Gastrocnemius medialis (tissue), 4 donors: ENCODE measurements at regions not wholly inside any gene's neighbourhood (a gene's known extent, or its start where the extent isn't known, plus 50 kb on each side); places are given as distances from the start of the nearest gene placed in this dataset.

Experiments
- ATAC-seq, 2 donors: fragments of 150-250 bp; one replicate each; pipeline ENCODE4 v1.9.1; 2016
- DNase-seq, 2 donors: peaks; one replicate each; pipeline ENCODE4 v3.0.0-alpha.2; 2019
- H3K27ac ChIP-seq, 4 donors: fragments of 200-600 bp; sonication (generic); 1 replicate in 1 of 4; 2 replicates in 3 of 4; pipeline ENCODE4 v1.5.1; 2016 to 2018; ENCODE audit warnings: mild to moderate bottlenecking in 2 of 4, moderate library complexity in 1 of 4
- H3K27me3 ChIP-seq, 3 donors: fragments of 200-600 bp; sonication (generic) in 2 of 3; 1 replicate in 1 of 3; 2 replicates in 2 of 3; pipeline versions ENCODE4 v1.5.1 to v1.6.0; 2016 to 2019; ENCODE audit warnings: mild to moderate bottlenecking in 1 of 3, moderate library complexity in 1 of 3
- H3K36me3 ChIP-seq, 2 donors: fragments of 200-600 bp; sonication (generic) in 1 of 2; one replicate each; pipeline ENCODE4 v1.5.1; 2017 to 2018
- H3K4me1 ChIP-seq, 2 donors: fragments of 200-600 bp; sonication (generic) in 1 of 2; one replicate each; pipeline ENCODE4 v1.5.1; 2016 to 2017; ENCODE audit warnings: mild to moderate bottlenecking in 2 of 2
- H3K4me3 ChIP-seq, 4 donors: fragments of 200-600 bp; sonication (generic) in 3 of 4; 1 replicate in 1 of 4; 2 replicates in 3 of 4; pipeline ENCODE4 v1.5.1; 2016 to 2019; ENCODE audit warnings: mild to moderate bottlenecking in 2 of 4
- H3K9me3 ChIP-seq, 3 donors: fragments of 200-600 bp; sonication (generic) in 2 of 3; 1 replicate in 1 of 3; 2 replicates in 2 of 3; pipeline ENCODE4 v1.5.1; 2016 to 2019
- POLR2A ChIP-seq, 2 donors: fragments of 450-650 bp; IDR thresholded peaks; one replicate each; pipeline ENCODE4 v1.6.1; 2017; ENCODE audit warnings: antibody characterized with exemption in 2 of 2, mild to moderate bottlenecking in 2 of 2, moderate library complexity in 2 of 2
- in situ Hi-C, 4 donors: fragments of 200-750 bp; cut with MboI; loops; one replicate each; pipeline versions ENCODE4 v1.15.0 to v1.8.0; 2017; ENCODE audit warnings: low sequenced_read_pairs in 4 of 4
- intact Hi-C: fragments of 100-400 bp; cut with DNase I; formaldehyde crosslinking; loops from one replicate; pipeline ENCODE4 v1.15.1; 2023; ENCODE audit warnings: low total_unique reads
- TF ChIP-seq, protein P1 (sequence below), 5 experiments: fragments of 450-650 bp in 3 of 5; fragments of 200-600 bp in 2 of 5; sonication (generic) in 2 of 5; IDR thresholded peaks in 4 of 5; conservative IDR thresholded peaks in 1 of 5; 1 replicate in 4 of 5; 2 replicates in 1 of 5; pipeline ENCODE4 v1.5.1; 2016 to 2019; ENCODE audit warnings: antibody characterized with exemption in 5 of 5, mild to moderate bottlenecking in 3 of 5, moderate library complexity in 3 of 5

DNA sequence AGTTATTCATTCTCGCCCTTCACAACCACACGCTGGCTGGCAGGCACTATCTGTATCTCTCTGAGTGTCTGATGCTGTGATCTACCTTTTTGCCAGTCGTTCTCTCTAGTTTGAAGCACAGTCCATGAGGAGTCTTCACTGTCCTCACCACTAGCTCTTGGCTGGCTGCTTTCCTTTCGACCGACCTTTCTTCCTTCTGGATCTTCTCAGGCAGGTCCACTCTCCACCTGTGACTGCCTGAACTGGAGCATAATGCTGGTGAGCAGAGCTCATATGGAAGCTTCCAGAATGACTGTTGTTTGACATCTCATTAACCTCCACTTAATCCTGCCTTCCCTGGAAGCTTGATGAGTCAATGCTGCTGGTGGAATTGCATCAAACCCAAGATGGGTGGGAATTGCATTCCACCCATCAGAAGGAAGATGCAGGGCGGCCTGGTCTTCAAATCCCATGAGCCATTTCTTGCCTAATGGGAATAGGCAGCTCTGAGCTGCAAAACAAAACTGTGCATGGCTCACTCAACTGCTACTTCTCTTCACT is 283.5 kb upstream of the HDAC4 start:
- DNase-seq (no peak), ATAC-seq (no peak)
- H3K4me1 ChIP-seq = peaks cover 0 to under 1% of the 10 kb centered on the region in 2 donors
- H3K9me3 ChIP-seq = no peaks in the 10 kb centered on the region
- H3K27ac ChIP-seq = no peak overlapping the region
- in situ Hi-C loops (no loop called here), intact Hi-C loops (no loop called here)
- no peak overlapping the region for H3K4me3 ChIP-seq
- H3K36me3 ChIP-seq = no peaks in the 10 kb centered on the region
- TF ChIP-seq, protein P1, sequence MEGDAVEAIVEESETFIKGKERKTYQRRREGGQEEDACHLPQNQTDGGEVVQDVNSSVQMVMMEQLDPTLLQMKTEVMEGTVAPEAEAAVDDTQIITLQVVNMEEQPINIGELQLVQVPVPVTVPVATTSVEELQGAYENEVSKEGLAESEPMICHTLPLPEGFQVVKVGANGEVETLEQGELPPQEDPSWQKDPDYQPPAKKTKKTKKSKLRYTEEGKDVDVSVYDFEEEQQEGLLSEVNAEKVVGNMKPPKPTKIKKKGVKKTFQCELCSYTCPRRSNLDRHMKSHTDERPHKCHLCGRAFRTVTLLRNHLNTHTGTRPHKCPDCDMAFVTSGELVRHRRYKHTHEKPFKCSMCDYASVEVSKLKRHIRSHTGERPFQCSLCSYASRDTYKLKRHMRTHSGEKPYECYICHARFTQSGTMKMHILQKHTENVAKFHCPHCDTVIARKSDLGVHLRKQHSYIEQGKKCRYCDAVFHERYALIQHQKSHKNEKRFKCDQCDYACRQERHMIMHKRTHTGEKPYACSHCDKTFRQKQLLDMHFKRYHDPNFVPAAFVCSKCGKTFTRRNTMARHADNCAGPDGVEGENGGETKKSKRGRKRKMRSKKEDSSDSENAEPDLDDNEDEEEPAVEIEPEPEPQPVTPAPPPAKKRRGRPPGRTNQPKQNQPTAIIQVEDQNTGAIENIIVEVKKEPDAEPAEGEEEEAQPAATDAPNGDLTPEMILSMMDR (IDR thresholded peaks at IDR 0.05 in 4 of 5, conservative IDR thresholded peaks at IDR 0.05 in 1 of 5) = no peak
- no peaks in the 10 kb centered on the region for H3K27me3 ChIP-seq

DNA sequence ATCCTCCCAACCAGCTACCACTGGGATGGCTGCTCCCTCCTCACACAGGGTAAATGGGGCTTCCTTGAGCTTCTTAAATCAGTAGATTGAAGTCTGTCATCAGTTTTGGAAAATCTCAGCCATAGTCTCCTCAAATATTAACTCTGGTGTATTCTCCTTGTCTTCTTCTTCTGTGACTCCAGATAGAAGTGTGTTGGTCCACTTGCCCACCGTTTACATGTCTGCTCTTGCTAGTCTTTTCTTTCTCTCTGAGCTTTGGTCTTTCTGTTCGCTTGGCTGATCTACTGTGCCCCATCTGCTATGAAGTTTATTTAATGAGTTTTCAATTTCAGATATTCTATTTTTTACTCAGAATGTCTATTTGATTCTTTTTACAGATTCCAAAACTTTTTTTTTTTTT is 281.7 kb upstream of the HDAC4 start:
- H3K27ac ChIP-seq = no peak overlapping the region
- in situ Hi-C loops (no loop called here), intact Hi-C loops (no loop called here)
- ATAC-seq (no peak), DNase-seq (no peak)
- H3K4me1 ChIP-seq = no peaks in the 10 kb centered on the region
- no peaks in the 10 kb centered on the region for H3K9me3 ChIP-seq
- H3K27me3 ChIP-seq = no peaks in the 10 kb centered on the region
- H3K36me3 ChIP-seq = no peaks in the 10 kb centered on the region
- H3K4me3 ChIP-seq = no peak overlapping the region
- TF ChIP-seq, protein P1 (IDR thresholded peaks at IDR 0.05 in 4 of 5, conservative IDR thresholded peaks at IDR 0.05 in 1 of 5) = no peak
- TF ChIP-seq POLR2A (IDR thresholded peaks at IDR 0.05) = no peak

DNA sequence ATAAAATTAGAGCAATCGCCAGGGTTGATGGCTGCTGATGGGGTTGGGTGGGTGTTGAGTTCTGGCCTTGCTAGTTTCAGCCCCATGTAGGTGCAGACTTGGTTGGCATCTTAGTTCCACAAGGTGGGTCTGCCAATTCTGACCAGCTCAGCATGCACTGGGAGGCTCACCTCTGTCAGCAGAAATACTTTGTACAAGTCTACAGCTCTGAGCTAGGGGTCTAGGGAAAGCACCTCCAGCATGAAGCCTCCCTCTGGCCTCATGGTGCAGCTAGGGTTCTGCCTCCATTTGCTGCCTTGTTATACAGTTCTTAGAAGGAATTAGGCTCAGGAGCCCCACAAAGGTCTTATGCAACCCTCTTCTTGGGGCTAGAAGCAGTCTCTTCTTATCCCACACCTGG is 278.9 kb upstream of the HDAC4 start:
- intact Hi-C loops = no loop called here
- no peaks in the 10 kb centered on the region for H3K9me3 ChIP-seq
- no peaks in the 10 kb centered on the region for H3K27me3 ChIP-seq
- no peaks in the 10 kb centered on the region for H3K36me3 ChIP-seq
- no peak overlapping the region for H3K4me3 ChIP-seq
- TF ChIP-seq, protein P1 (IDR thresholded peaks at IDR 0.05 in 4 of 5, conservative IDR thresholded peaks at IDR 0.05 in 1 of 5) = no peak
- TF ChIP-seq POLR2A (IDR thresholded peaks at IDR 0.05) = no peak
- DNase-seq (no peak), ATAC-seq (no peak)
- H3K4me1 ChIP-seq = no peaks in the 10 kb centered on the region
- in situ Hi-C loops = no loop called here
- H3K27ac ChIP-seq = no peak overlapping the region

DNA sequence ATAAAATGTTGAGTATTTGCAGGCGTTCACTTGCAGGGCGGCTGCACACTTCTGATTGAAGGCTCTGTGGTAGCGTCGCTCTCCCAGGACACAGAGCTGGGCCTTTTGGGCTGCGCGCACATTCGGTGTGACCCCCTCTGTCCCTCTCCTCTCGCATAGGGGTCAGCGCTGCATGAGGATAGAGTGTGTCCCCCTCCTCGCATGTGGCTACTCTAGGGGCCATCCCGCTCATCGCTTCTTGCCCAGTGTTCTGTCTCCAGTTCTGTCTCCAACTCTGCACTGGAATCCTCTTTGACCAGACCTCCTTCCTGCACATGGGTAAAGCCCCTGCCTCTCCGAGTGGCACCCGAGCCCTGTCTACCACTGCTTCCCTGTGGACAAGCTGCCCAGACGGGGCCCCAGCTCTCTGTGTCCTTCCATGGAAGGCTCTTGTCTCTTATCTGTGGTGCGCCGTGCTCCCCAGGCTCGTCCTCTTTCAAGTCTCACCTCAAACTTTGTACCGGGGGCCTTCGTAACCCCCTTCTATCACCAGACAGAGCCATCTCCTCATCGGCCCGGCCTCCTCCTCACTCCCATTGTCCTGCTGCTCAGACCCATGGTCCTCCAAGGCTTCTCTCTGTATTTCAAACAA is 278.0 kb upstream of the HDAC4 start:
- H3K9me3 ChIP-seq = no peaks in the 10 kb centered on the region
- intact Hi-C loops = no loop called here
- H3K36me3 ChIP-seq = no peaks in the 10 kb centered on the region
- ATAC-seq = no peak
- TF ChIP-seq, protein P1 (IDR thresholded peaks at IDR 0.05 in 4 of 5, conservative IDR thresholded peaks at IDR 0.05 in 1 of 5) = no peak
- no peak for TF ChIP-seq POLR2A (IDR thresholded peaks at IDR 0.05)
- no peaks in the 10 kb centered on the region for H3K4me1 ChIP-seq
- in situ Hi-C loops = no loop called here
- no peak overlapping the region for H3K4me3 ChIP-seq
- no peak for DNase-seq
- H3K27me3 ChIP-seq = no peaks in the 10 kb centered on the region
- no peak overlapping the region for H3K27ac ChIP-seq

DNA sequence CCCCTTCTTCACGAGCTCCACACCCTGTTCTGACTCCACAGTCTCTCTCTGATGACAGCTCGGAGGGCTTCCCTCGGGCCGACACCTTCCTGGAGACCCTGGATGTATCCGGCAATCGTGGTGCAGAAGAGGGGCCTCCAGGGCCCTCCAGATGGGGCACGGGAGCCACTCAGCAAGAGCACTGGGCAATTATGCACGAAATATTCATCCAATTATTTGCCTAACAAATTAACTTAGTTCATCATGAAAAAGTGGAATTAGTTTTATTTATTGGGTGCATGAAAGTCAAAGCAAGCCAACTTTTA is 277.3 kb upstream of the HDAC4 start:
- intact Hi-C loops (no loop called here), in situ Hi-C loops (no loop called here)
- H3K27ac ChIP-seq = no peak overlapping the region
- no peaks in the 10 kb centered on the region for H3K36me3 ChIP-seq
- DNase-seq = no peak
- TF ChIP-seq, protein P1 (IDR thresholded peaks at IDR 0.05 in 4 of 5, conservative IDR thresholded peaks at IDR 0.05 in 1 of 5) = no peak
- TF ChIP-seq POLR2A (IDR thresholded peaks at IDR 0.05) = no peak
- ATAC-seq = no peak
- H3K27me3 ChIP-seq = no peaks in the 10 kb centered on the region
- no peaks in the 10 kb centered on the region for H3K4me1 ChIP-seq
- no peaks in the 10 kb centered on the region for H3K9me3 ChIP-seq
- H3K4me3 ChIP-seq = no peak overlapping the region
